HEK293 (cell line): ENCODE measurements at regions not wholly inside any gene's neighbourhood (a gene's known extent, or its start where the extent isn't known, plus 50 kb on each side); places are given as distances from the start of the nearest gene placed in this dataset.
A peak's percentile ranks its signal among the peaks of the same experiment; 100 is the strongest.

Experiments
- EGR2 ChIP-seq: fragments of 450-650 bp; formaldehyde crosslinking; IDR thresholded peaks from 2 replicates; pipeline ENCODE4 v1.5.1; 2016; ENCODE audit warnings: low read depth, missing biosample characterization, missing genetic modification characterization
- KLF7 ChIP-seq: fragments of 450-650 bp; formaldehyde crosslinking; IDR thresholded peaks from 2 replicates; pipeline ENCODE4 v1.5.1; 2016; ENCODE audit warnings: missing biosample characterization, missing genetic modification characterization, borderline replicate concordance
- MZF1 ChIP-seq: fragments of 450-650 bp; formaldehyde crosslinking; IDR thresholded peaks from 2 replicates; pipeline ENCODE4 v1.5.1; 2017; ENCODE audit warnings: missing biosample characterization, missing genetic modification characterization, borderline replicate concordance
- PATZ1 ChIP-seq: fragments of 450-650 bp; formaldehyde crosslinking; IDR thresholded peaks from 2 replicates; pipeline ENCODE4 v1.5.1; 2016; ENCODE audit warnings: missing biosample characterization, missing genetic modification characterization
- REPIN1 ChIP-seq: fragments of 450-650 bp; formaldehyde crosslinking; IDR thresholded peaks from 2 replicates; pipeline ENCODE4 v1.5.1; 2017; ENCODE audit warnings: missing biosample characterization, missing genetic modification characterization, low read depth
- SCRT1 ChIP-seq: fragments of 450-650 bp; formaldehyde crosslinking; IDR thresholded peaks from 2 replicates; pipeline ENCODE4 v1.5.1; 2016; ENCODE audit warnings: missing biosample characterization, missing genetic modification characterization, borderline replicate concordance
- SCRT2 ChIP-seq: fragments of 450-650 bp; formaldehyde crosslinking; IDR thresholded peaks from 2 replicates; pipeline ENCODE4 v1.5.1; 2016; ENCODE audit warnings: missing biosample characterization, missing genetic modification characterization
- SETDB1 ChIP-seq: IDR thresholded peaks from one replicate; pipeline ENCODE4 v1.6.1; 2017; ENCODE audit warnings: mild to moderate bottlenecking, low read length, moderate library complexity, mixed read lengths; ENCODE audit not compliant: insufficient read length
- TCF7L2 ChIP-seq: IDR thresholded peaks from 2 replicates; pipeline ENCODE4 v1.6.1; 2011; ENCODE audit warnings: low read depth, mild to moderate bottlenecking, inconsistent platforms, low read length, moderate library complexity, borderline replicate concordance
- ZIC2 ChIP-seq: fragments of 450-650 bp; formaldehyde crosslinking; IDR thresholded peaks from 2 replicates; pipeline ENCODE4 v1.5.1; 2016; ENCODE audit warnings: missing biosample characterization, missing genetic modification characterization
- ZNF132 ChIP-seq: fragments of 450-650 bp; formaldehyde crosslinking; IDR thresholded peaks from 2 replicates; pipeline ENCODE4 v1.5.1; 2017; ENCODE audit warnings: missing biosample characterization, missing genetic modification characterization, borderline replicate concordance
- ZNF221 ChIP-seq: fragments of 450-650 bp; formaldehyde crosslinking; IDR thresholded peaks from 2 replicates; pipeline ENCODE4 v1.5.1; 2017; ENCODE audit warnings: missing biosample characterization, missing genetic modification characterization, borderline replicate concordance
- ZNF280C ChIP-seq: fragments of 450-650 bp; formaldehyde crosslinking; IDR thresholded peaks from 2 replicates; pipeline ENCODE4 v1.5.1; 2016; ENCODE audit warnings: missing biosample characterization, missing genetic modification characterization
- ZNF324 ChIP-seq: fragments of 450-650 bp; formaldehyde crosslinking; IDR thresholded peaks from 2 replicates; pipeline ENCODE4 v1.5.1; 2016; ENCODE audit warnings: missing biosample characterization, missing genetic modification characterization
- ZNF350 ChIP-seq: fragments of 450-650 bp; formaldehyde crosslinking; IDR thresholded peaks from 2 replicates; pipeline ENCODE4 v1.5.0; 2017; ENCODE audit warnings: missing biosample characterization, mild to moderate bottlenecking, missing genetic modification characterization
- ZNF391 ChIP-seq: fragments of 450-650 bp; formaldehyde crosslinking; IDR thresholded peaks from 2 replicates; pipeline ENCODE4 v1.5.1; 2016; ENCODE audit warnings: low read depth, missing biosample characterization, missing genetic modification characterization, borderline replicate concordance
- ZNF426 ChIP-seq: fragments of 450-650 bp; formaldehyde crosslinking; IDR thresholded peaks from 2 replicates; pipeline ENCODE4 v1.5.1; 2017; ENCODE audit warnings: missing biosample characterization, missing genetic modification characterization, mild to moderate bottlenecking, inconsistent platforms, moderate library complexity
- ZNF449 ChIP-seq: fragments of 450-650 bp; formaldehyde crosslinking; IDR thresholded peaks from 2 replicates; pipeline ENCODE4 v1.5.1; 2017; ENCODE audit warnings: missing biosample characterization, mild to moderate bottlenecking, missing genetic modification characterization, moderate library complexity
- ZNF48 ChIP-seq: fragments of 450-650 bp; formaldehyde crosslinking; IDR thresholded peaks from 2 replicates; pipeline ENCODE4 v1.5.1; 2016; ENCODE audit warnings: missing biosample characterization, missing genetic modification characterization
- ZNF571 ChIP-seq: fragments of 450-650 bp; formaldehyde crosslinking; IDR thresholded peaks from 2 replicates; pipeline ENCODE4 v1.5.0; 2017; ENCODE audit warnings: missing biosample characterization, missing genetic modification characterization
- ZNF639 ChIP-seq: fragments of 450-650 bp; formaldehyde crosslinking; IDR thresholded peaks from 2 replicates; pipeline ENCODE4 v1.5.1; 2016; ENCODE audit warnings: missing biosample characterization, missing genetic modification characterization
- ZXDB ChIP-seq: fragments of 450-650 bp; formaldehyde crosslinking; IDR thresholded peaks from 2 replicates; pipeline ENCODE4 v1.5.1; 2016; ENCODE audit warnings: missing biosample characterization, missing genetic modification characterization

- TF ChIP-seq ZNF280C (tag by site-specific recombination) (no peak), SCRT2 (tag by site-specific recombination) (peak; percentile 90), ZNF449 (tag by site-specific recombination) (no peak), ZNF132 (tag by site-specific recombination) (no peak), MZF1 (tag by site-specific recombination) (no peak), ZNF391 (tag by site-specific recombination) (no peak), REPIN1 (no peak), KLF7 (tag by site-specific recombination) (no peak), SCRT1 (tag by site-specific recombination) (peak; percentile 50; the same call in 1 of the 2 replicates), TCF7L2 (no peak), ZNF221 (no peak), ZNF571 (tag by site-specific recombination) (no peak), ZNF350 (tag by site-specific recombination) (no peak), EGR2 (tag by site-specific recombination) (no peak), ZNF48 (tag by site-specific recombination) (no peak), ZXDB (tag by site-specific recombination) (no peak), ZNF324 (no peak), ZNF639 (tag by site-specific recombination) (no peak), ZNF426 (tag by site-specific recombination) (no peak), SETDB1 (no peak), PATZ1 (peak; percentile 18; the same call in 1 of the 2 replicates), ZIC2 (tag by site-specific recombination) (peak; percentile 41)
These were observed 303.5 kb upstream of the SMIM30 start (continued) for GRCh38 chr7:113421696-113422330.
